ENCODE measurements at regions not wholly inside any gene's neighbourhood (a gene's known extent, or its start where the extent isn't known, plus 50 kb on each side); places are given as distances from the start of the nearest gene placed in this dataset.
"Not testable (repeated sequence)": the region's sequence is repeated elsewhere in the genome, so short reads cannot be mapped to it uniquely, and the experiment has no call there.

DNA sequence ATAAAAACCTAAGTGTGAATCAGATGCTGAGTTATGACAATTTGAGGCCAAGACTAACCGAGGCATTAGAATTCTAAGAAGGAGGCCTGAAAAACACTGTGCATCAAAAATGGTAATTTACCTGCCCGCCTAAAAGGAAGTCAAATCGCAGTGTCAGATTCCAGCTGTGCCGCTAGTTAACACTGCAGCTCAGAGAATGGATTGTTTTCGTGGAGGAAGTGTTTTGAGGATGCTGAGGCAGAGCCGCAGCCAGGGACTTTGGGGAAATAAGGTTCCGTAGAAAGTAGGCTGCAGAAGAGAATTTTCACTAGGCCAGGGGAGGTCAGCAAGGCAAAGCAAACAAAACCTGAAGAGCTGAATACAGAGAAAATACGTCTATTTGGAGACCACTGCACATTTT, 226.4 kb upstream of the ISL1 start:
- no peak for DNase-seq (ENCODE audit: low read depth in 3 of 3, low spot score in 2 of 3)

- no peak for DNase-seq (ENCODE audit: low read depth in 3 of 3, low spot score in 2 of 3)
Measured at GRCh38 chr5:51159164-51159563, 224.1 kb upstream of the ISL1 start.

DNA sequence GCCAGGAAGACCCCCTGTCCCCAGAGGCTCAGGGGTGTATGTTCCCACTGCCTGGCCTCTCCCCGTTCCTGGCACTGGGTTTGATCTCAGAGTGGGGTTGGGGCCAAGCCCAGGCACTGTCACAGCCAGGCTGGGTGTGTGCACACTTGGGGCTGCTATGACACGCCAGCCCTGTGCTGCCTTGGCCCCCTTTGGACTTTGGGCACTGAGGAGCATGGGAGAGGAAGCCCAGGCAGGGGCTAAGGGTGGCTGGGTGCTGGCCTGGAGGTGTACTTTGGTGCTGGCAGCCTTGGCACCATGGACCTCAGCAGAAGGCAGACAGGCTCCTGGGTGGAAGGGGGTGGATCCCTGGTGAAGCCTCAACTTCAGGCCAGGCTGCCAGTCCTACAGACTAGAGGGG, 223.6 kb upstream of the ISL1 start:
- DNase-seq (ENCODE audit: low read depth in 3 of 3, low spot score in 2 of 3): no peak

- no peak for DNase-seq (ENCODE audit: low read depth in 3 of 3, low spot score in 2 of 3)
Measured at GRCh38 chr5:51162245-51162644, 221.0 kb upstream of the ISL1 start.

DNA sequence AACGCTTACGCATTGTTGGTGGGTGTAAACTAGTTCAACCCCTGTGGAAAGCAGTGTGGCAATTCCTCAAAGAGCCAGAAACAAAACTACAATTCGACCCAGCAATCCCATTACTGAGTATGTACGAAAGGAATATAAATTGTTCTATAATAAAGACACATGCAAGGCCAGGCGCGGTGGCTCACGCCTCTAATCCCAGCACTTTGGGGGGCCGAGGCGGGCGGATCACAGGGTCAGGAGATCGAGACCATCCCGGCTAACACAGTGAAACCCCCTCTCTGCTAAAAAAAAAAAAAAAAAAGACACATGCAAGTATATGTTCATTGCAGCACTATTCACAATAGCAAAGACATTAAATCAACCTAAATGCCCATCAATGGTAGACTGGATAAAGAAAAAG, 217.6 kb upstream of the ISL1 start:
- not testable (repeated sequence) for DNase-seq (ENCODE audit: low read depth in 3 of 3, low spot score in 2 of 3)

- no peak for DNase-seq (ENCODE audit: low read depth in 3 of 3, low spot score in 2 of 3)
Measured at GRCh38 chr5:51172903-51173626, 210.2 kb upstream of the ISL1 start.

GRCh38 chr5:51181208-51181894, 201.9 kb upstream of the ISL1 start:
- DNase-seq (ENCODE audit: low read depth in 3 of 3, low spot score in 2 of 3): no peak

DNA sequence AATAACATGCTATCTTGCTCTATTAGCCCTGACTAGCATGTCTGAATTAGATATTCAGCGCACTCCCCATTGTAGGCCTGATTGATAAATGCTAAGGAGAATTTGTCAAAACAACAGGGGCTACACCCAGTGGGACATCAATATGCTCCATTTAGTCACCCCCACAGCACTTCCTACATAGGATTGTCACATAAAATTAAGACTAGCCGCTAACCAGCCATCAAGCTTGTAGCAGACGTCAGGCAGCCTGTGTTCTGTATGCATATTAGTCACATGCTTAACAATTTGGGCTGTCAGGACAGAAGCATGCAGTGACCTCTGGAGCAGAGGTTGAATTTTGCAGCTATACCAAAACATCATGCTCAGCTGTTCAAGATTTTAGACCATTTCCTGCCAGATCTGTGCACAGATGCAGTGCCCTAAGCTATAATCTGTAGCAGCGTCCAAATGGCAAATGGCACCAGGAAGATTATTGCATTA, 197.4 kb upstream of the ISL1 start:
- no peak for DNase-seq (ENCODE audit: low read depth in 3 of 3, low spot score in 2 of 3)

- DNase-seq (ENCODE audit: low read depth in 3 of 3, low spot score in 2 of 3): no peak
Measured at GRCh38 chr5:51188001-51188591, 195.2 kb upstream of the ISL1 start.

GRCh38 chr5:51194671-51195070, 188.6 kb upstream of the ISL1 start:
- no peak for DNase-seq (ENCODE audit: low read depth in 3 of 3, low spot score in 2 of 3)

DNA sequence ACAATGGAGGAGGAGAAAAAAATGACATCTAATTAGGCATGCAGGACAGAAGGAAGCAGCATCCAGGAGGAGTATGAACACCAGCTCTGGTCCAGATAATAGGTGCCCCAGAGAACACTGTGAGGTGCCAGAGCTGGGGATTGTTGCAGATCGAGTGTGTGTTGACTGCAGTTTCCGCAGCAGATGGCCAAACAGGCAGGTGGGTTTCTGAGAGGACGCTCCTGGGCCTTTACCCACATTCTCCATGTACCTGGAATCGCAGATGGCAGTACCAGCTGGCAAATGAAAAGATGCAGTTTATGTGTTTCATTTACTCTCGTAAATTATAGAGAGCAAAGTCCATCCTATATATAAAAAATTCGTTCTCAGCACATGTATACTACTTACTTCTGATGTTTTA, 182.2 kb upstream of the ISL1 start:
- DNase-seq (ENCODE audit: low read depth in 3 of 3, low spot score in 2 of 3): no peak

GRCh38 chr5:51201708-51202107, 181.5 kb upstream of the ISL1 start:
- no peak for DNase-seq (ENCODE audit: low read depth in 3 of 3, low spot score in 2 of 3)

DNA sequence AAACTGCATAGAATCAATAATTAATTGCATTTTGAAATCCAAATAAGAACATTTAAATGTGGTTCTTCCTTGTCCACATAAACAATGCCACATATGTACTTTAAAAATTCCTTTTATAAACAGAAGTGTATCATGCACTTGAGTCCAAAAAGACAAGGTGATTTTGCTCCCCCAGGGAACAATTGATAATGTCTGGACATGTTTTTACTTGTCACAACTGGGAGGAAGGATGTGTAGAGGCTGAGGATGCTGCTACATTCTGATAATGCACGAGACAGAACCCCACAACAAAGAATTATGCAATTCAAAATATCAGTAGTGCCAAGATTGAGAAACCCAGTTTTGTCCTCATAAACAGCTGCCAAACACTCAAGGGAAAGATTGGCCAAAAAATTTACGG, 181.1 kb upstream of the ISL1 start:
- no peak for DNase-seq (ENCODE audit: low read depth in 3 of 3, low spot score in 2 of 3)

DNA sequence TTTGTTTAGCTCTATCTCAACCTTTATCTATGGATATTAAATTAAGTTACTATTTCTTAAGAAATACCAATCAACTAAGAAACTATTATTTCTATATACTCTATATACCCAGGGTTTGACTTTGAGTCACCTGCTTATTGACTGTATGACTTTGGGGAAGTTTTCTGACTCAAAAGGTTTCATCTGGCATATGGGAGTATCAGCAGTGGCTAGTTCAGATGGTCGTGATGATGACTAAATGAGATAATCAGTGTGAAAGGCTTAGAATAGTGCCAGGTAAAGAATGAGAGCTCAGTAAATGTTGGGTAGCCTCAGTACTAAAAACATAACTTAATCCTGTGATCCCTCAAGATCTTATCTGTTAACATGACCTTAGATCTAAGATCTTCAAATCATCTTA, 179.7 kb upstream of the ISL1 start:
- no peak for DNase-seq (ENCODE audit: low read depth in 3 of 3, low spot score in 2 of 3)

GRCh38 chr5:51208296-51208695, 175.0 kb upstream of the ISL1 start:
- no peak for DNase-seq (ENCODE audit: low read depth in 3 of 3, low spot score in 2 of 3)

DNA sequence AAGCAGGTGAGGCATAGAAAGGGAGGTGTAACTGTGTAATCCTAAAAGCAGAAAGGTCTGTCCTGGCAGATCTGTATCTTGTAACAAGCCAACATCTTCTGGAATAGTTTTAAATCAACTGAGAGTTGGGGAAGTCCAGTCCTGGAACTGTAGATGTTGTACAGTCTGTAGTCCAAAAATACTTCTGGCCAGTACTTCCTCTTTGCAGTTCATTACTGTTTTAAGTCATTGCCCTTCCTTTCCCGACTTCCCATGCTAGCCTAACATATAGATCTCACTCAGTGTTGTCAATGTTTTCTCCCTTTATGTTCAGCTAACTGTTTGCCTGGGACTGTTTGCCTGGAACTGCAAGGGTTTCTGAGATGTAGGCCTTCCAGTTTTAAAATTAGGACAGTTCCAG, 168.5 kb upstream of the ISL1 start:
- no peak for DNase-seq (ENCODE audit: low read depth in 3 of 3, low spot score in 2 of 3)

DNA sequence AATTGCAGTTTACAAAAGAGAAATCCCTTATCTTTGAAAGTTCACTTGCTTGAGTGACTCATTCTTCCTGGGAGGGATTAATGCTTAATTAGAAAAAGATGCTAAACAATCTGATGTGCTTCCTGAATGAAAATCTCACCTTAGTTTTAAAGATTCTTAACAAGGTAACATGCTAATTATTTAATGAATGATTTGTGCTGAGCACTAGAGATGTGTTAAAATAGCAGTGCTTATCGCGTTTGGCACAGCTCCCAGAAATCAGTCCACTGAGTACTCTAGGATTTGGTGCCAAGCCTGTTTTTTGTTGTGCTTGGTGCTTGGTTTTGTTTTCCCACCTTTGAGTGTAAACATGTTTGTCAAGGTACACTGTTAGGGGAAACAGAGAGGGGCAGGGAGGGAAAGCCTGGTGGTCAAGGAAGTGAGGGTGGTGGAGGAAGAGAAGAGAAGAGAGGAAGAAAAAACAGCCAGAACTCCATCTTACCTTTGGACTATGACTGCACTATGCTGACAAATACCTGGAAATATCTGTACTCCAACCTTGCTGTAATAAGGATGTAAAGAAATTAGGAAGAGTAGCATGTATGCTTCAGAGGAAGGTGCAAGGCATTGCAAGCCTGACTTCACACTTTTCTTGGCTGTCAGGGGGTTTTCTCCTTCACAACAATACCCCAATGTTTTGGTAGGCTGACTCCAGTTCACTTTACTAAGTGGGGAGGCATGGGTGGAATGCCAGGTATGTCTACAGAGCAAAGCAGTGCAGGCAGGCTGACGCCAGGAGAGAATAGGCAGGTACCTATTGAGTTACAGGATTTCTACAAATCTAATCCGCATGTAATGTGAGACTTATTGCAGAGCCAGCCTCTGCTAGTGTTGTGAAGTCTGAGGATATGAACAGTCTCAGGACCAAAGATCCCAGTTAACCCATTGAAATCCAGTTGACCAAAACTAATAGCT, 157.2 kb upstream of the ISL1 start:
- no peak for DNase-seq (ENCODE audit: low read depth in 3 of 3, low spot score in 2 of 3)

DNA sequence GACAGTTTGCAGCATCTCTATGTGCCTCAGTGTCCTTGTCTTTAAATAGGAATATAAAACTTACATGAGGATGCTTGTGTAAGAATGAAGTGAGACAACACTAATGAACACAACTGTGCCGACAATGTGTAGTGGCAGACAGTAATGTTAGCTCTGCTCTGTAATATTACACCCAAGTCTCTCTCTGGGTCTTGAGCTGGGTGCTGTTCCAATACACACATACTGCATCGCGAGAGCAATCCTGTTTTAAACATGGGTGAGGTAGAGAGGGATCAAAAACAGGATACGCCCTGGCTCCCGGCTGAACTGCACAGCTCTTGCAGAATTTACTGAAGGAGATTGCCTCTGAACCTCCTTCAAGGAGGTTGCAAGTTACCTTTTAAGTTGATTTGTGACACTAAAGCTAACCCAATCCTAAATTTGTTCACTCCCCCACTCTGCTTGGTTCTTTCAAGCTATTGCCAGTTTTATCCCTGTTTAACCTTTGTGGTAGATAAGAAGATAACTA, 155.2 kb upstream of the ISL1 start:
- DNase-seq (ENCODE audit: low read depth in 3 of 3, low spot score in 2 of 3): no peak

- DNase-seq (ENCODE audit: low read depth in 3 of 3, low spot score in 2 of 3): no peak
Measured at GRCh38 chr5:51230336-51230735, 152.9 kb upstream of the ISL1 start.

DNA sequence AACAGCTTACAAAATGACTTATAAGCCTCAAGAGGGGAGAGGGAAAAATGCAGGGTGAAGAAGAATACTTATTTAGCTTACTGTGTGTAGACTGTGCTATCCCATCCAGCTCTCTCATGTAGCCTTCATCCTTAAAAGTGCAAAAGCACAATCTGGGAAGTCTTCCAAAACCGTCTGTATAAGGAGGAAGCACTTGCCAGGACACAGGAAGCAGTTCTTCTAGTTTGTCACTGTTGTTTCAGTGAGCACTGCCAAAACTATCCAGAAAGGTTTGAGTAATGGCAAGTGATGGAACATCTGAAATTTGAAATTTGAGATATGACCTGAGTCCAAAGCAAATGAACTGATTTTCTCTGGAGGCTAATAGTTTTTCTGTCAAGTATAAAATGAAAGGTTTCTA, 140.8 kb upstream of the ISL1 start:
- no peak for DNase-seq (ENCODE audit: low read depth in 3 of 3, low spot score in 2 of 3)

- DNase-seq (ENCODE audit: low read depth in 3 of 3, low spot score in 2 of 3): not testable (repeated sequence)
Measured at GRCh38 chr5:51250957-51251356, 132.3 kb upstream of the ISL1 start.
